ENCODE measurements at regions not wholly inside any gene's neighbourhood (a gene's known extent, or its start where the extent isn't known, plus 50 kb on each side); places are given as distances from the start of the nearest gene placed in this dataset.
"Not testable (repeated sequence)": the region's sequence is repeated elsewhere in the genome, so short reads cannot be mapped to it uniquely, and the experiment has no call there.

DNA sequence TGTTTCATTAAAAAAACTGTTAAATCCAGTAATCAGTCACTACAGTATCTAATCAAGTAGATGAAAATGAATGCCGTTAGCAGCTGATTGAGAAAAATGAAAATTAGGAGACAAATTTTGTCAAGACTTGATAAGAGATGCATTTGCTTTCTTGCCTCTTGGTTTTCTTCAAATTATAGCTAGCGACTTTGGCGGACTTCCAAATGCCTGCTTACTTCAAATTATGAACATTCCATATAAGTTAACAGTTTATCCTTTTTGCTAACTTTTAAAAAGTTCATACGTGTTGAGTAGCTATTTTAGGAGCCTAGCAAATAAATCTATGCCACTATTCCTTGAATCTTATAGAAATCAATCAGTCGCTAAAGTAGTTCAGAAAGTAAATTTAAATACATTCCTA, 58.8 kb downstream of the PPP4R3C start:
- intact Hi-C loops (cut with micrococcal nuclease), result no loop called here

DNA sequence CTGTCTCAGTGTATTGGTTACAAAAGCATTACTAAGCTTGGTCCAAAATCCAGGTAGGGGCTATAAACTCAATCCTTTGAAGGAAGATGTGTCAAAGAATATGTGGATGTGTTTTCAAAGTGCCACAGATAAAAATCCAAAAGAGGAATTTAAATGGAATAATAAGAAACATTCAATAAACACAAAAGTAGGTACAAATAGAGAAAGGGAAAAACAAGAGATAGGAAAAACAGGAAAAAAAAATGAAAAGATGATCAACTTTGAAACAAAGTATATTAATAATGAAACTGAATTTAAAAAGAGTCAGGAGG, 64.0 kb downstream of the PPP4R3C start:
- intact Hi-C loops (cut with micrococcal nuclease), result no loop called here

DNA sequence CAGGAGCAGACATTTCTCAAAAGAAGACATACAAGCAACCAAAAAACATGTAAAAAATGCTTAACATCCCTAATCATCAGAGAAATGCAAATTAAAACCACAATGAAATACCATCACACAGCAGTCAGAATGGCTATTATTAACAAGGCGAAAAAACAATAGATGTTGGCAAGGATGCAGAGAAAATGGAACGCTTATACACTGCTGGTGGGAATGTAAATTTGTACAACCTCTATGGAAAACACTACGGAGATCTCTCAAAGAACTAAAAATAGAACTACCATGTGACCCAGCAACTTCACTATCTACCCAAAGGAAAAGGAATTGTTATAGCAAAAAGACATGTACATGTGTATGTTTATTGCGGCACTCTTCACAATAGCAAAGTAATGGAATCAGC, 71.5 kb downstream of the PPP4R3C start:
- intact Hi-C loops (cut with micrococcal nuclease), result no loop called here

DNA sequence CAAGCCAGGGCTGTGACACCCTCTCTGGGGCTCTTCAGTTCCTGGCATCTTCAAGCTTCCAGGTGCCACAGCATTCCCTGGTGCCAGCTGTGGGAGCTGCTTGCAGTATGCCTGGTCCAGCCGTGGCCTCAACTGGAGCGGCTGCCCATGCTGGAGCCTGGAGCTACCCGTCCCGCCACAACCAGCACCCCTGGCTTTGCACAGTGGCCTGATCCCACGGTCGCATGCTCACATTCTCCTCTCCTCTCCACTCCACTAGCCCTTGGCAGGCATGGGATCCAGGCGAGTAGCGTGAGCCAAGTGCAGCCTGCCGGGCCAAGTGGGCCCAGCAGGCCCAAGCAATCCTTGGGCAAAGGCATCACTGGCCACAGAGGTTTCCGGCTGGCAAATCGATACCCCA, 81.7 kb downstream of the PPP4R3C start:
- intact Hi-C loops (cut with micrococcal nuclease), result no loop called here

DNA sequence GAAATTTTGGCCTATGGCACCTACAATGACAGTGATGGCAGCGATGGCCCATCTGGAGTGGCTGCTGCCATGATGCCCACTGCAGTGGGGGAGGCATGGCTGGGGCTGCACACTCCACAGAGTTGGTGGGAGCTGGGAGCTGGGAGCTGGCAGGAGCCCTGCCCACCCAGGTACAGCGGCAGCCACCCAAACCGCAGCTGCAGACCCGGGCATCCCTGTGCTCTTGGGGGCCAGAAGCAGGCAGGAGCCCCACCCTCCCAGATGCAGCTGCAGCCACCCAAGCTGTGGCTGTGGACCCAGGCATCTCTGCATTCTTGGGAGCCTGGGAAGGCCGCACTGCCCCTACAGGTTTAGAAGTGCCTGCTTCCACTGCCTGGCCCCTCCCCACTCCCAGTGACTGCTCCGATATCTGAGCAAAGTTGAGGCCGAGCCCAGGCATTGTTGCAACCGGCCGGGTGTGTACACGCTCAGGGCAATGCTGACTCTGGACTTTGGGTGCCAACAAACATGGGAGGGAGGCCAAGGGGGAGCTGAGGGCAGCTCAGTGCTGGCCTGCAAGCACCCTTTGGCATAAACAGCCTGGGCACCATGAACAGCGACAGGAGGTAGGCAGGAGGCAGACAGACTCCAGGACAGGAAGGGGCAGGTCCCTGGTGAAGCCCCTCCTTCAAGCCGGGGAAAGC, 82.8 kb downstream of the PPP4R3C start:
- intact Hi-C loops (cut with micrococcal nuclease), result no loop called here

DNA sequence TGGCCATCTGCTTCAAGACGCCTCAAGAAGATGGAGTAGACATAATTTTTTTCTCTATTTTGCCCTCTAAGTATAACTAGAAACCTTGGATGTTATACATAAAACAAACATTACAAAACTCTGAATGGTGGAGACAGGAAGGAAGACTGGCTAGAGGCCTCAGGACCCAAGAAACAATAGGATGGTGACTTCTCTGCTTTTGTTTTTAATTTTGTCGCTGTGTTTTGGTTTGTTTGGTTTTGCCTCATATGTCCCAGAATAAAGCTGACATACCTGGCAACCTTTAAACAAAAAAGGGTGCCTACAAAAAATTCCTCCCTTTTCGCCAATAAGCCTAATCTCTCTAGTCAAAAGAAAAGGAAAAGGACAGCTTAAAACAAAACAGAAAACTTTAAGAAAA, 109.1 kb downstream of the PPP4R3C start:
- intact Hi-C loops (cut with micrococcal nuclease), result no loop called here

DNA sequence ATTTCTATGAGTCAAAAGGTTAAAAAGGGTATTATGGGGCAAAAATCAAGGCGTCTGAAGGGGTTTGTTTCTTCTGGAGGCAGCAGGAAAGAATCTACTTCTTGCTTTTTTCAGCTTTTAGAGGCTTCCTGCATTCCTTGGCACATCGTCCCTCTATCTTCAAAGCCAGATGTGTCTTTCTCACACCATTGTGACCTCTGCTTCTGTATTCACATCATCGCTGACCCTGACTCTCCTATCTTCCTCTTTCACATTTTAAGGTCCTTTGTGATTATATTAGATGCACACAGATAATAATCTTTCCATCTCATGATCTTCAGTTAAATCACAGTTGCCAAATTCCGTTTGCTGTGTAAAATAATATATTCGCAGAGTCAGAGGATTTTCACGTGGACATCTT, 112.7 kb downstream of the PPP4R3C start:
- intact Hi-C loops (cut with micrococcal nuclease), result no loop called here

DNA sequence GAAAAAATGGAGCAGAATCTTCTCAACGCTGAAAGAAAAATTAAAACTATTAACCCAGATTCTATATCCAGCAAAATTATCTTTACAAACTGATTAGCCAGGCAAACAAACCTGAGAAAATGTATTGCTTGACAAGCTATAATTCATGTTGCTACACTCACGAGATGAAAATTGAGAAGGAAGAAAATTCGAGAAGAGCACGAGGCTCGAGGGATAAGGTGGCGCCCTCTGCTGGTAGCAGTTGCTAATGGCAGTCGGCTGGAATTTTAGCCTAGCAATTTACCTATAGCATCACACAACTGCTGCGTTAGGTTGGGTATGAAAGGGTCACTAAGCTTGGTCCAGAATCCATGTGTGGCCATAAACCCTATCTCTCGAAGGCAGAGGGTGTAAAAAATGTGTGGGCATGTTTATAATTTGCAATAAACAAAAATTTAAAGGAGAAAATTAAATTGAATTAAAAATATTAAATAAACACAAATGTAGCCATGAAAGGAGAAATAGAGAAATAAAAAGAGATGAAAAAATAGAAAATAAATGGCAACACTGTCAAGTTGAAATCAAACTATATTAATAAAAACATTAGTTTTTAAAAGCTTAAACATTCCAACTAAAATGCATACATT, 126.6 kb downstream of the PPP4R3C start:
- intact Hi-C loops (cut with micrococcal nuclease), result loop anchor here (10.0 kb wide), 1 partner anchor 682 kb away; no protein-coding TSS in a partner anchor

DNA sequence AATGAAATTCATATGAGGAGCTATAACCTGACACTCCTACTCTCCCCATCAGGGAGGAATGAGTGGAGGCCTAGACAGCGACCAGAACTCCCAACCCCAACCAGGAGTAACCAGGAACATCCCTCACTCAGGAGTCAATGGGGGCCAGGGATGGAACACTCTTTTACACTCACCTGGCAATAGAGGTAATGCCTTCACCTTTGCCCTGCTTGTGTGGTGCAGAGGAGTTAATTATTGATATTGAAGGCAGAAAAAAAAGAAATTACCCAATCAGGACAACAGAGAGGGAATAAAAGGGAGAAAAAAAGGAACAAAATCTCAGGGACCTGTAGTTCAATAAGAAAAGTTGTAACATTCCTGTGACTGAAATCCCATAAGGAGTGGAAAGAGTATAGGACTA, 141.5 kb downstream of the PPP4R3C start:
- intact Hi-C loops (cut with micrococcal nuclease), result no loop called here

DNA sequence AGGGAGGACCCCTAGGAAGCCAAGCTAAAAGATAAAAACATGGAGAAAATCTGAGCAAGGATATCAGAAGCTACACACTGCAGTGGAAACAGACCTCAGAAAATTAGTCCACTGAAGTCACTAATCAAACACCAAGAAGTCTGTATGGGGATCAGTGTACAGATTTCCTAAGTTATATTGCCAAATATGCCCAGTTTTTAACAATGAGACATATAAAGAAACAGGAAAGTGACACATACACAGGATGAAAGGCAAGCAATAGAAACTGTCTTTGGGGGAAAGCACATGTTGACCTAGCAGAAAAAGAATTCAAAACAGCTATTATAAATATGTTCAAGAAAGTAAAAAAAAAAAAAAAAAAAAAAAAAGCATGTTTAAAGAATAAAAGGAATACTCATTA, 153.7 kb downstream of the PPP4R3C start:
- intact Hi-C loops (cut with micrococcal nuclease), result no loop called here

DNA sequence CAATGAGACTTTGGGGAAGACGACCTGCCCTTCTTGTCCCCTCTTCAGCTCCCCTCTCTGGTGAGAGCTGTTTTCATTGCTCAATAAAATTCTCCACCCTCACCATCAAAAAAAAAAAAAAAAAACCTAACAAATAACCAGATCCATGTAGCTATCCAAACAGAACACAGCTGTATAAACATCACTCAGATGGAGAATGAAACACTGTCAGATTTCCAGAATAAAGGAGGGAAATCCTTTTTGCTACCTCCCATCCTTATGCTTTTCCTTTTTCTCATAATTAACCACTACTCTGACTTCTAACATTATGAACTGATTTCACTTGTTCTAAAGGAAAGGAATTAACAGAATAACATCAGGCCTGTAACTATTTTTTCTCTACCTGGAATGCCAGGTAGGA, 155.6 kb downstream of the PPP4R3C start:
- intact Hi-C loops (cut with micrococcal nuclease), result no loop called here

DNA sequence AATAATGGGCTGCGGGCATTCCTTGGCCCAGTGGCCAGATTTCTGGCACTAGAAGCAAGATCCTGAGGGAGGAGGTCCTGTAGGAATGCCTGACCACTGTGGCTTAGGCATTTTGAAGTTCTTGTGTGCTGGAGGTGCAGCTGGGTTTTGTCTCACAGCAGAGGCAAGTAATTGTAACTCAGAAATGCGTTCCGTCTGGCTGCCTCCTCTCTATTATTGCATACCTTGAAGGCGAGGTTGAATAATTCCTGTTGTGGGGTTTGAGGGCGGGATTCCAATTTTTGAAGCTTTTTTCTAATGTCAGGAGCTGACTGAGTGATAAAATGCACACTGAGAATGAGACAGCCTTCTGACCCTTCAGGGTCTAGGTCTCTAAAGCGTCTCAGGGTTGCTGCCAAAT, 170.6 kb downstream of the PPP4R3C start:
- intact Hi-C loops (cut with micrococcal nuclease), result not testable (repeated sequence)

DNA sequence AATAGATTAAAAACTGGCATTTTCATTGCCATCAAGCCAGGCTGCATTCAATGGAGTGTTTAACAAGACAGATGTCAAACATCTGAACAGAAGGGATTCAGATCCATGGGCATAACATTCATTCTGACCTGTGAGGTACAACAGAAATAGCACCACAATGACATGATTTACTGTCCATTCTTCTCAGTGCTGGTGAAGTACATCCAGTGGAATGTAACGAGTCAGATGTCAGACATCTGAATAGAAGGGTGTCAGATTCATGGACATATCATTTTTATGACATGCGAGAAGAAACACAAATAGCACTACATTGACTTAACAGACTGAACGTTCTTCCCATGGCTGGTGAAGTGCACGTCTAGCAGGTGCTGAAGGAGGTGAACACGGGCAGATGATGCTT, 186.4 kb downstream of the PPP4R3C start:
- intact Hi-C loops (cut with micrococcal nuclease), result no loop called here

DNA sequence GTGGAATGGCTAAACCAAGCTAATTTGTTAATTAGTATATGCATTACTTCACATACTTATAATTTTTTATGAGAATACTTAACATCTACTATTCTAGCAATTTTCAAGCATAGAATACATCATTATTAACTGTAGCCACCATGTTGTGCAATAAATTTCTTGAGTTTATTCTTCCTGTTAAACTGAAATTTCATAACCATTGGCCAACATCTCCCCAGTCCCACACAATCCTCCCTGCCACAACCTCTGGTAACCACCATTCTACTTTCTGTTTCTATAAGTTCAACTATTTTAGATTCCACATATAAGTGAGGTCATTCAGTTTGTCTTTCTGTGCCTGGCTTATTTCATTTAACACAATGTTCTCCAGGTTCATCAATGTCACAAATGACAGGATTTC, 208.5 kb downstream of the PPP4R3C start:
- intact Hi-C loops (cut with micrococcal nuclease), result no loop called here

DNA sequence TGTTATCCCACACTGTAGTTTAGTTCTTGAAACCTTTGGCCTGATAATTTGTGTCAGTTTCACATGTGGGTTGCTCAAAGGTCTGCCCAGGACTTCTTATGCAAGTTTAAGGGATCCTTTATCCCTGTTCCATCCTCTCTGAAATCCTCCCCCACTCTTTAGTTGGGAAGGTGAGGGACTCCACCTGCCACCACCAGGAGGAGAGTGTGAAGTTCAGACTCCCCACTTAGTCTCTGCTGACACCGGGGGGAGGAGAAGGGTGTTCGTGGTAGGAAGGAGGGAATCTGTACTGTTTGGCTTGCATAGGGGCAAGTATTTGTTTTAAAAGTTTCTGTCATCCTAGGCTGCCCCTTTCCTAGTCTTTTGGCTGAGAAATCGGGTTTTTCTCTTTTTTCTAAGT, 211.8 kb downstream of the PPP4R3C start:
- intact Hi-C loops (cut with micrococcal nuclease), result no loop called here

DNA sequence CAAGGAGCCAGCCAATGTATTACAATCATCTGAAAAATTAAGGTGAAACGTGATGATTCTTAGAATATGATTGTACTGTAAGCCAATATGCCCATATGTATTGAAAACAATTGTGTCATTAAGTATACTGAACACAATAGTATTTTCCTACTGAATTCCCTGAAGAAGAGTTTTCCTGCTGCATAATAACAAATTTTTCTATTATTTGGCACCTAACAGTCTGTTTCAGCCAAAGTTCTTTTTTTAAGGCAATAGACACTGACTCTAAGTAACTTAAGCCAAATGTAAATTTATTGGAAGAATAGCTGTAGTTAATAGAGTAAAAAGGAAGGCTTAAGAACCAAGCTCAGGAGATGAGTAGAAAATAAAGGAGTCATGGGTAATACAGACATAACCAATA, 220.6 kb downstream of the PPP4R3C start:
- intact Hi-C loops (cut with micrococcal nuclease), result no loop called here

DNA sequence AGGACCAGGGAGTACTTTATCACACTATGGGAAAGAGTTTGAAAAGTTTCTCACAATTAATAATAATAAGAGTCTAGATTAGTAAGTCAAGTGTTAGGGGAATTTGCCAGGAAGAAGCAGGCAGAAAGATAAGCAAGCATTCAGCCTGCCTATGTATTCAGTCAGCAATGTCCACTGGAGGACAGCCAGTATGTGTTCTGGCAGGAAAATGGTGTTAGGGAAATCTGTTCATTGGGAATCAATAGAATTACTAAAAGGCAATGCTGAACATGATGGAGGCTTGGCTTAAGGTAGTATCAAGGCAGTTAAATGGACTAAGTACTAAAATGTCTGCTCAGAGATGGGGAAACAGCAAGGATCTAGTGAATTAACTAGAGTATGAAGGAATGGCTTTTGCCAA, 221.2 kb downstream of the PPP4R3C start:
- intact Hi-C loops (cut with micrococcal nuclease), result no loop called here

DNA sequence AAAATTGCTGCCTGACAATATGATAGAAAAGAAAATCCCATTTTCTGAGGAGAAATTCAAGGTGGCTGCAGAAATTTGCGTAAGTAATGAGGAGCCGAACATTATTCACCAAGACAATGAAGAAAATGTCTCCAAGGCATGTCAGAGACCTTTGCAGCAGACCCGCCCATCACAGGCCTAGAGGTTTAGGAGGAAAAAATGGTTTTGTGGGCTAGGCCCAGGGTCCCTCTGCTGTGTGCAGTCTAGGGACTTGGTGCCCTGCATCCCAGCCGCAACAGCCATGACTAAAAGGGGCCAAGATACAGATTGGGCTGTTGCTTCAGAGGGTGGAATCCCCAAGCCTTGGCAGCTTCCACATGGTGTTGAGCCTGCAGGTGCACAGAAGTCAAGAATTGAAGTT, 223.1 kb downstream of the PPP4R3C start:
- intact Hi-C loops (cut with micrococcal nuclease), result not testable (repeated sequence)

DNA sequence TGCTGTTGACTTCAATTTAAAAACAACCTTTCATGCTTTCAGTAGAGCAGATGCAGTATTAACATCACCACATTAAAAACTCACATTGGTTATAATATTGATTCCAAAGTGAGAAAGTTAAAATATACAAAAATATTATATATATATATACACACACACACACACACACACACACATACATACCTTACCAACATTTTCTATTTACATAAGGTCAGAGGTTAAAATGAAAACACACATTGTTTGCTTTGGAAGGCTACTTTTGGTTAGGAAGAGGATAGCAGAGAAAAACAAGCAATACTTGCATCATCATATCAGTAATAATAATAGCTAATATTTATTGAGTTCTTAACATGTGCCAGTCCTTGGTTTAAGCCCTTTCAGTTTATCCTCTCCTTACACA, 226.5 kb downstream of the PPP4R3C start:
- intact Hi-C loops (cut with micrococcal nuclease), result no loop called here

DNA sequence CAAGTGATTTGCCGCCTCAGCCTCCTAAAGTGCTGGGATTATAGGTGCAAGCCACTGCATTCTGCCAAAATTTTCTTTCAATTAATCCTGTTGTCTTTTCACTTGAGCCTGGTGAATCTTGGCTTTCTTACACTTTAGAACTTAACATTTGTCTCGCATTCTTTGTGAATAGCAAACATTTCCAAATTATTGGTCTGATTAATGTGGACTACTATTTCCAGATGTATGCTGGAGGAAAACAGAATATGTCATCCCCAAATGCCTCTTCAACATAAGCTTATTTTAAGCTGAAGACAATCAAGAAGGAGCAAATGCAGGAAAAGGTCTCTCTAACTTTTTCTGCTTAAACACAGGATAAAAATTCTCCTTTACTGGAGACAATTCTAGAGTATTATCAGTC, 233.4 kb downstream of the PPP4R3C start:
- intact Hi-C loops (cut with micrococcal nuclease), result no loop called here

DNA sequence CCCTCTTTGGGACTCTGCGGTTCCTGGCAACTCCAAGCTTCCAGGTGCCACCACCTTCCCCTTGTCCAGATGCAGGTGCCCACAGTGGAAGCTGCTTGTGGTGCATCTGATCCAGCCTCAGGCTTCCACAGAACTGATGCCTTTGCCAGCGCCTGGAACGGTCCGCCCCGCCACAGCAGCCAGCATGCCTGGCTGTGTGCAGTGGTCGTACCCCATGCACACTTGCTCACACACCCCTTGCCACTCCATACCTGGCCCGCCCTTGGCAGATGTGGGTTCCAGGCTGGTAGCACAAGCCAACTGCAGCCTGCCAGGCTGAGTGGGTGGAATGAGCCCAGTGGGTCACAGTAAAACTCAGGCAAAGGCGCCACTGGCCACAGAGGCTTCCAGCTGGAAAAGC, 240.5 kb downstream of the PPP4R3C start:
- intact Hi-C loops (cut with micrococcal nuclease), result no loop called here

DNA sequence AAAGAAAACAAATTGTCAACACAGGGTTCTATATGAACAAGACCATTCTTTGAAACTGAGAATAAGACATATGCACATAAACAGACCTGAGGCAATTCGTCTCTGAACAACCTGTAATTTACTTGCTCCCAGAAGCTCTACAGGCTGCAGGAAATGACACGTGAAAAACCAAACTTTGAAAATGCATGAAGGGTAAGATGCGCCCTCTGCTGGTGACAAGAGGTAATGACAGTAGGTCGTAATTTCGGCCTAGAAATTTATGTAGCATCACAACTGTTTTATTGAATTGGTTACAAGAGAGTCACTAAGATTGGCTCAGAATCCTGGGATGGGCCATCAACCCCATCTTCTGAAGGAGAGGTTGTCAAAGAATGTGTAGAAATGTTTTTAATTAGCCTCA, 276.5 kb downstream of the PPP4R3C start:
- intact Hi-C loops (cut with micrococcal nuclease), result loop anchor here (5.0 kb wide), 1 partner anchor 534 kb away; no protein-coding TSS in a partner anchor

DNA sequence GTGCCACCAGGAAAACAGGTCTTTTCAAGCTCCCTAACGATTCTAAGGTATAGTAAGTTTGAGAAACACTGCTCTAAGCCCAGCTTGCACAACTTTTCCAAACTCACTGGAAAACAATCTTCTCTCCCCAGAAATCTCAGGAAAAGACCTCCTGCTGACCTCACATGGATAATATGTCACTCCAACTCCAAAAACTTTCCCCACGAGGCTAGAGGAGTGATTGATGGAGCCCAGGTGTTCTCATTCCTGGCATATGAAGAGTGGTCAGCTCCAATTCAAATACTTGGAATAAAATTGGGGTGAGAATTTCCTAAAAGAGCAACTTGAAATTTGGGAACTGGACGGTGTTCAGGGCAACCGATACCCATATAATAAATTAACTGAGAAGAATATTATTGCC, 299.9 kb downstream of the PPP4R3C start:
- intact Hi-C loops (cut with micrococcal nuclease), result no loop called here

DNA sequence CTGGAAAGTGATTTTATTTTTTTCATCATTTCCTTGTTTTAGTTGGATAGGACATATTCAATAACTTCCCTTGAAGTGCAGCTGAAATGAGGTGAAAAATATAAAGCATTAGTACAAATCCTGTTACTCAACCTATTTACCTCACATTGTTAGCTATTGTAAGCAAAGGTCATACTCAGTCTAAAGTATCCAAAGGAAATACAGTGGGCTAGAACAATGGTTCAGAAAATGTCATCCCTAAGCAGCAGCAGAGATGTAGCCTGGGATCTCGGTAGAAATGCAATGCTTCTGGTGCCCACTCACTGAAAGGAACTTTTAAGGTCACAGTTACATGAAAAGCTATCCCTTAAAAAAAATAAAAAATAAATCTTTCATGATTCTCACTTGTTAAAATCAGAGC, 300.6 kb downstream of the PPP4R3C start:
- intact Hi-C loops (cut with micrococcal nuclease), result no loop called here

Measured in T-helper 2 cell treated with Interferon-gamma antibody and Interleukin-4, amounts not matched to agents 100 ng/mL and 5 ng/mL, for 36 hours (primary cell).